ENCODE measurements at regions not wholly inside any gene's neighbourhood (a gene's known extent, or its start where the extent isn't known, plus 50 kb on each side); places are given as distances from the start of the nearest gene placed in this dataset.

DNA sequence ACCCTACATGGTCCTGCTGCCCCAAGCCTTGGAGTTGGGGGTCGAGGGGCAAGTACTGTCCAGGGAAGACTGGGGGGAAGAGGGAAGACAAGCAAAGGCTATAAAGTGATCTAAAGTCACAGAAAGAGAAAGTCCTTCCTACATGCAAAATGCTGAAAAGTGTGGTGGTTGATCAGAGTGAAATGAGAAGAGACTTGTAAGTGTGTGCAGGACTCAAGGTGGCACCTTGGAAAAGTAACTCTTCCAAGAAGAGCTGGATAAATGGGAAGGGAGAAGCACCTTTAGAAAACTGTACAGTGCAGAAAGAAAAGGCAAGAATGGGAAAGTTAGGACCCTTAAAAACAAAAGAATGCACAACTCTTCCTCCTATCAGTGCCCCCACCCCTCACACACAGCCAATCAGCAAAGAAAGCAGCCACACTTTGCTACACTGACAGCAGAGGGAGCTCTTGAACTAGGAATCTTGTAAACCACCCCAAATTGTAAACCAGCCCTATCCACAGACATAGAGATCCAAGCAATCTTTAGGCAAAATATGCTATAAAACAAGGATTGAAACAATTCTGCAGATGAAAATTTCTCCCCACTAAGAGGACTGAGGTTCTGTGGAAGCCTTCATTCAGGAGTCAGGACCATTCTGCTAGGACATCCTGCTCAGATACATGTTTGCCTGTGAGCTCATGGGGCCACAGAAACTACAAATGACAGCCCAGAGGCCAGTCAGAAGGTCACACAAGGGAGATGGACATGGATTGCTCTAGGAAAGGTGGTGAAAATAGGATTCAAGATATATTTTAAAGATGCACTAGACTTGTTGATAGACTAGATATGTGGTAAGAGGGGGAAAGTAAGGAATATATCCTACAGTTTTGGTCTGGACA, 146.4 kb downstream of the FTCDNL1 start:
- TF ChIP-seq, protein P1, sequence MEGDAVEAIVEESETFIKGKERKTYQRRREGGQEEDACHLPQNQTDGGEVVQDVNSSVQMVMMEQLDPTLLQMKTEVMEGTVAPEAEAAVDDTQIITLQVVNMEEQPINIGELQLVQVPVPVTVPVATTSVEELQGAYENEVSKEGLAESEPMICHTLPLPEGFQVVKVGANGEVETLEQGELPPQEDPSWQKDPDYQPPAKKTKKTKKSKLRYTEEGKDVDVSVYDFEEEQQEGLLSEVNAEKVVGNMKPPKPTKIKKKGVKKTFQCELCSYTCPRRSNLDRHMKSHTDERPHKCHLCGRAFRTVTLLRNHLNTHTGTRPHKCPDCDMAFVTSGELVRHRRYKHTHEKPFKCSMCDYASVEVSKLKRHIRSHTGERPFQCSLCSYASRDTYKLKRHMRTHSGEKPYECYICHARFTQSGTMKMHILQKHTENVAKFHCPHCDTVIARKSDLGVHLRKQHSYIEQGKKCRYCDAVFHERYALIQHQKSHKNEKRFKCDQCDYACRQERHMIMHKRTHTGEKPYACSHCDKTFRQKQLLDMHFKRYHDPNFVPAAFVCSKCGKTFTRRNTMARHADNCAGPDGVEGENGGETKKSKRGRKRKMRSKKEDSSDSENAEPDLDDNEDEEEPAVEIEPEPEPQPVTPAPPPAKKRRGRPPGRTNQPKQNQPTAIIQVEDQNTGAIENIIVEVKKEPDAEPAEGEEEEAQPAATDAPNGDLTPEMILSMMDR (IDR thresholded peaks at IDR 0.05): peak in 5 of 7 experiments; percentile 19 to 55 (median 48)
- TF ChIP-seq POLR2A (IDR thresholded peaks at IDR 0.05) (no peak), EP300 (IDR thresholded peaks at IDR 0.05) (no peak)

Measured in stomach (tissue), 4 donors.